ENCODE measurements at regions not wholly inside any gene's neighbourhood (a gene's known extent, or its start where the extent isn't known, plus 50 kb on each side); places are given as distances from the start of the nearest gene placed in this dataset.

DNA sequence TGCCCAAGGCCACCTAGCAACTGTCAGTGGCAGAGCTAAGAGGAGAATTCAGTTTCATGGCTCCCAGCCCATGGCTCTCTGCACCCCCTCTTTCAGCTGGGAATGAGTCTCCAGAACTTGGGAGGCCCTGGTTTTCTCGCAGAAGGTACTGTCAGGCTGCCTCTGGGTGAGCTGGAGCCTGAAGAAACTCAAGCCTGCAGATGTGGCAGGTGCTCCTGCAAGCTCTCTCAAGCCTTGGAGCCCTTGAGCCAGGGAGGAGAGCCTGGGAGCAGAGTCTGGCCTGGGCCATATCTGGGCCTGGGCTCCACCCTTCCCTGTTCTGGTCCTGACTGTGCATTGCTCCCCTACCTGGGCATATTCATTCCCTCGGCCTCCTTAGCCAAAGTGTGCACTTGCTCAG, 74.4 kb upstream of the TLE3 start:
- no peaks in the 10 kb centered on the region for H3K36me3 Mint-ChIP-seq
- H3K27ac Mint-ChIP-seq, result no peak overlapping the region
- H3K9me3 Mint-ChIP-seq, result no peaks in the 10 kb centered on the region
- H3K27me3 Mint-ChIP-seq (ENCODE audit: low read depth), result peaks cover 39% of the 10 kb centered on the region
- TF ChIP-seq, protein P1, sequence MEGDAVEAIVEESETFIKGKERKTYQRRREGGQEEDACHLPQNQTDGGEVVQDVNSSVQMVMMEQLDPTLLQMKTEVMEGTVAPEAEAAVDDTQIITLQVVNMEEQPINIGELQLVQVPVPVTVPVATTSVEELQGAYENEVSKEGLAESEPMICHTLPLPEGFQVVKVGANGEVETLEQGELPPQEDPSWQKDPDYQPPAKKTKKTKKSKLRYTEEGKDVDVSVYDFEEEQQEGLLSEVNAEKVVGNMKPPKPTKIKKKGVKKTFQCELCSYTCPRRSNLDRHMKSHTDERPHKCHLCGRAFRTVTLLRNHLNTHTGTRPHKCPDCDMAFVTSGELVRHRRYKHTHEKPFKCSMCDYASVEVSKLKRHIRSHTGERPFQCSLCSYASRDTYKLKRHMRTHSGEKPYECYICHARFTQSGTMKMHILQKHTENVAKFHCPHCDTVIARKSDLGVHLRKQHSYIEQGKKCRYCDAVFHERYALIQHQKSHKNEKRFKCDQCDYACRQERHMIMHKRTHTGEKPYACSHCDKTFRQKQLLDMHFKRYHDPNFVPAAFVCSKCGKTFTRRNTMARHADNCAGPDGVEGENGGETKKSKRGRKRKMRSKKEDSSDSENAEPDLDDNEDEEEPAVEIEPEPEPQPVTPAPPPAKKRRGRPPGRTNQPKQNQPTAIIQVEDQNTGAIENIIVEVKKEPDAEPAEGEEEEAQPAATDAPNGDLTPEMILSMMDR (IDR thresholded peaks at IDR 0.05; ENCODE audit: unreplicated experiment), result no peak
- no peak overlapping the region for H3K4me3 Mint-ChIP-seq
- H3K4me1 Mint-ChIP-seq, result peaks cover 30% of the 10 kb centered on the region
- no peak for DNase-seq (ENCODE audit: low spot score in 2 of 2, unreplicated experiment in 2 of 2)

DNA sequence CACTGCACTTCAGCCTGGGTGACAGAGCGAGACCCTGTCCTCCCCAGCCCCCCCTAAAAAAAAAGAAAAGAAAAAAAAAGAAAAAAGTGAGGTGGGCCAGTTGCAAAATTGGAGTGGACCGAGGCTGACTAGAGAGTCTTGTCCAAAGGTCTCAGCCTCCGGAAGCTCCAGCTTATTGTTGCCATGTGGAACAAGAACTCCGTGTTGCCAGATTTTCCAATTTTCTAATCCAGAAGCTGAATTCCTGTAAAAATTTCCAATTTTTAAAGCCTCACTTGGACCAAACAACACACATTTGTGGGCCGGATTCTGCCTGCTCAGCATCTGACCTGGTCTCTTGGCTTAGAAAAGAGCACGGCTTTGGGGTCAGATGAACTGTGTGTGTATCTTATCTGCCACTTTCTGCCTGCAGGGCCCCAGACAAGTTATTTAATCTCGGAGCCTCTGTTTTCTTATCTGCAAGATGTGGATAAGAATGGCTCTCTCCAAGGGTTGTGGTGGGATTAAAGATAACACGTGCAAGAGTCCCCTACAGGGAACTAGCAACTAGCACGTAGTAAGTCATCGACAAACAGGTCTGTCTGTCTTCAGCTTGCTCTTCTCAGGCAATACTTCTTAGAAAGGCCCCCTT, 73.7 kb upstream of the TLE3 start:
- H3K4me1 Mint-ChIP-seq, result peaks cover 34% of the 10 kb centered on the region
- H3K36me3 Mint-ChIP-seq, result no peaks in the 10 kb centered on the region
- no peak overlapping the region for H3K27ac Mint-ChIP-seq
- H3K27me3 Mint-ChIP-seq (ENCODE audit: low read depth), result peaks cover 39% of the 10 kb centered on the region
- no peak for DNase-seq (ENCODE audit: low spot score in 2 of 2, unreplicated experiment in 2 of 2)
- H3K4me3 Mint-ChIP-seq, result no peak overlapping the region
- no peaks in the 10 kb centered on the region for H3K9me3 Mint-ChIP-seq
- TF ChIP-seq, protein P1 (IDR thresholded peaks at IDR 0.05; ENCODE audit: unreplicated experiment), result no peak

DNA sequence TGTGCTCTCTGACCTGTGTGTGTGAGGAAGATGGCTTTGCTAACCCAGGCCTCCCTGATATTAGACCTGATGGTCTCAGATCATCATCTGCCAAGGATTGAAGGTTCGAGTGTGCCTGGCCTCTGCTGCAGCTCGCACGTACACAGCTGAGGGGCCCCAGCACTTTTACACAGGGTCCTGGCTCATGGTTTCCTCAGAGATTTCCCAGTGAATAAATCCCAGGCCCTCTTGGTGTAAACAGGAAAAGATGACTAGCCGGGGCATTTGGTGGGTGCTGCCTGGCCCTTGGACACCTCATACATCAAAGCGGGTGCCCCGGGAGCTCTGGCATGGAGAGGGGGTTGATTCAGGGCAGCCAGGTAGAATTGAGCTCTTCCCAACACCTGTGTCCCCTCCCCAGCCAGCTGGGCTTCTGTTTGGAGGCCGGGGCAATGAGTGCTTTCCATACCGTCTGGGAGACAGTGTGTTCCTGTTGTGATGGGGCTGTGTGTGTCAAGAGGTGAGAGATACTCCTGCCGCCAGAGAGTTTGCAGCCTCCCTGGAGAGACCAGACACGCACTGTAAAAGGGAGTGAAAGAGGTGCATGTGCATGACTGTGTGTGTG, 72.5 kb upstream of the TLE3 start:
- Mint-ChIP-seq H3K4me1 (peaks cover 41% of the 10 kb centered on the region), H3K36me3 (no peaks in the 10 kb centered on the region), H3K4me3 (no peak overlapping the region), H3K9me3 (no peaks in the 10 kb centered on the region), H3K27ac (no peak overlapping the region), H3K27me3 (ENCODE audit: low read depth) (peaks cover 39% of the 10 kb centered on the region)
- TF ChIP-seq, protein P1 (IDR thresholded peaks at IDR 0.05; ENCODE audit: unreplicated experiment), result no peak
- DNase-seq (ENCODE audit: low spot score in 2 of 2, unreplicated experiment in 2 of 2), result no peak

DNA sequence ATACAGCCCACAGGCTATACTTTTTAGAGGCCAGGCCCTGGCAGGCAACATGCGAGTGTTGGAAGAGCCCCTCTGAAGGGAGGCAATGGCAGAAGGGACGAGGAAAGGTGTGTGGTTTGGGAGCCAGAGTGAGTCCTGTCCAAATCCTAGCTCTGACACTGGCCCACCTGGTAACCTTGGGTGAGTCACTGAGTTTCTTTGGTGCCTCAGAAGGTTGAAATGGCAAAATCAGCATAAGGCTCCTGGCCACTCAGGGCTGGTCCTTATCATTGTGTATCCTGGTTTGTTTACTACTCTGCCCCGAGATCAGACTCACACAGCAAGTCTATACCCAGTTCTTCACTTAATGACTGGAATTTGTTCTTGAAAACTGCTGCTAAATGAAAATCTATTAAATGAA, 71.4 kb upstream of the TLE3 start:
- Mint-ChIP-seq H3K27ac (no peak overlapping the region), H3K27me3 (ENCODE audit: low read depth) (peaks cover 35% of the 10 kb centered on the region), H3K9me3 (no peaks in the 10 kb centered on the region), H3K36me3 (no peaks in the 10 kb centered on the region), H3K4me3 (no peak overlapping the region), H3K4me1 (peaks cover 43% of the 10 kb centered on the region)
- DNase-seq (ENCODE audit: low spot score in 2 of 2, unreplicated experiment in 2 of 2), result no peak
- TF ChIP-seq, protein P1 (IDR thresholded peaks at IDR 0.05; ENCODE audit: unreplicated experiment), result no peak

DNA sequence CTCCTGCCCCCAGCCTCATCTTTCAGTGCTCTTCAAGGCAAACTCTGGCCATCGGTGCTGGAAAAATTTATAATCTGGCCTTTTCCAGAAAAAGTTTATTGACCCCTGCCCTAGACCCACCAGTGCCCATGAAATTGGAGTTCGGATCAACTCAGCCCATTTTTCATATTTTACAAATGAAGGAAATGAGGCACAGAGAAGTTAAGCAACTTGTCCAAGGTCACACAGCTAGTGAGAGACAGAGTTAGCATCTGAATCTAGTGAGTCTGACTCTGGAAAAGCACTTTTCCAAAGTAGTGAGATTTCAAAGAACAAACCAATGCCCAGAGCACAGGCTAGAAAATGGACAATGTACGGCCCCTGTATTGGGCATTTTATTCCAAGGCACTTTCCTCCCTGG, 69.4 kb upstream of the TLE3 start:
- no peaks in the 10 kb centered on the region for H3K9me3 Mint-ChIP-seq
- TF ChIP-seq, protein P1 (IDR thresholded peaks at IDR 0.05; ENCODE audit: unreplicated experiment), result no peak
- peaks cover 23% of the 10 kb centered on the region for H3K27me3 Mint-ChIP-seq (ENCODE audit: low read depth)
- H3K27ac Mint-ChIP-seq, result no peak overlapping the region
- peaks cover 41% of the 10 kb centered on the region for H3K4me1 Mint-ChIP-seq
- H3K4me3 Mint-ChIP-seq, result no peak overlapping the region
- no peak for DNase-seq (ENCODE audit: low spot score in 2 of 2, unreplicated experiment in 2 of 2)
- H3K36me3 Mint-ChIP-seq, result no peaks in the 10 kb centered on the region
